Hippocampal formation (tissue), 2 donors: ENCODE measurements at regions not wholly inside any gene's neighbourhood (a gene's known extent, or its start where the extent isn't known, plus 50 kb on each side); places are given as distances from the start of the nearest gene placed in this dataset.
"Not testable (repeated sequence)": the region's sequence is repeated elsewhere in the genome, so short reads cannot be mapped to it uniquely, and the experiment has no call there.

Experiments used
- DNase-seq, 2 donors: peaks; one replicate each; lab custom pipeline; 2025; lab: John Stamatoyannopoulos, UW

DNA sequence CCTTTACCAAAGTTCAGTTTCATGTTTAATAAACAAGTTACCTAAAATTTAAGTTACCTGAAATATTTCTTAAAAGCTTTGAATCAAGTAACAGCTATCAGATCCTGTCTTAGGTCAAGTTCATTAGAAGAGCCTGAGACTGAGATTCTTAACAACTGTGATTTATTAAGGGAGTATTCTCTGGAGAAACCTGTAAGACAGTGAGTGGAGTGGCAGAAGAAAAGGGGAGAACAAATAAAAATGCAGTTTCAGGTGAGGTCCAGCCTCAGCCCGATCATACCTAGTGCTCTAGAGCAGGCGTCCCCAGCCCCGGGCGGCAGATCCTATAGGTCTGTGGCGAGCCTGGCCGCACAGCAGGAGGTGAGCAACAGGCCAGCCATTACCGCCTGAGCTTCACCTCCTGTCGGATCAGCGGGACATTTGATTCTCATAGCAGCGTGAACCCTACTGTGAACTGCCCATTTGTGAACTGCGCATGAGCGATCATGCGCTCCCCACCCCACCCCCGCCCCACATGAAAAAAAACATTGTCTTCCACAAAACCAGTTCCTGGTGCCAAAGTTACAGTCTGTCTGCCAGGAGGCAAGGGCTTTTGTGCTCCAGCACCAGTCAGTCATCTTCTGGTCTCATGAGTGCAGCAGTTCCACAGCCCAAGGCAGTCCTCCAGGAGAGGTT is 59.2 kb upstream of the ADGRB3 start:
- DNase-seq = peak; percentile 60 to 73

GRCh38 chr6:68572975-68573374 is 62.1 kb upstream of the ADGRB3 start:
- DNase-seq = no peak

DNA sequence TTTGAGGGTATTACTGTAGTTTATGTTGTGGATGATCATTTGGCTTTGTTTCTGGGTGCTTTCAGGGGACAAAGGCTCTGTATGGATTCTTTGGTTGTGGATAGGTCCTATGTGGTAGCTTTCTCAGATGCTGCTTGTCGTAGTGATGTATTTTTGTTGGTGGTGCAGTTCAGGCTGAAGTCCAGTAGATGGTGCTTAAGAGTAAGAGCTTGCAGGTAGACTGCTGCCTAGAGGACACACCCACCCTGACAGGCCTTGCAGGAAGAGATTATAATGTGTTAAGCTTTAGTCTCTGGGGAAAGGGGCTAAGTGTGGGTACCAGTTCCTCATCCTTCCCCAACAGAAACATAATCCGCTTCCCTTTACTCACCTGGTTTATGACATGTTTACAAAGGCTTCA is 62.6 kb upstream of the ADGRB3 start:
- no peak for DNase-seq

DNA sequence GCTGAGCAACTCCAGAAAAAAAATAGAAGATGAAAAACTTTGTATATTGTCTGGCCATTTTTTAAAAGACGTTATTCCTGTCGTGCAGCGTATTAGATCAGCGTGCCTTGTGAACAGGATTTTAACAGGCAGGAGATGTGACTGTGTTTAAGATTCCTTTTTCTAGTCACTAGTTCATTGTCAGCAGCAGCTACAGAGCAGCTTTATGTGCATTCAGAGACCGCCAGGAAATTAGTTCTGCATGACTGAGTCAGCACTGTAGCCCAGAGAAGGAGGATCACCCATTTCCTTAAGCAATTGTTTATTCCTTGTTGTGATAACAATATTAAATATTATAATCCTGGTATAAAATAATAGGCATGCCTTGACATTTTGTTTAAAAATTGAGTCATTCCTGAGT is 75.4 kb upstream of the ADGRB3 start:
- DNase-seq = peak in 1 of 2 donors; percentile 43

DNA sequence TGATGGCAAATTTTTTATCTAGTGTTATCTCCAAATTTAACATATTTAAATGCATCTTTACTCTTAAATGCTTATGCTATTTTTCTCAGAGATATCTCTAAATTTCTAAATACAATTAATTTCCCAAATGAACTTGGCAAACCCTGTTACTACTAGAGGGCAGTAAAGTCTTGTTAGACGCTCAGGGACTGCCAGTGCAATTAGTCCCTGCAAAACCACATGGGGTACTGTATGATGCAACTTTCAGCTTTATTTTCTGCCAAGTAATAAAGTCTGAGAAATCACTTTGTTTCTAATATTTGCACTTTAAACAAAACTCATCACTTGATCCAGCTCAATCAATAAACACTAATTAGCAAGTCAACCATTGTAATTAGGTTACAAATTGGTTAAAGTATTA is 76.0 kb upstream of the ADGRB3 start:
- peak in 1 of 2 donors; percentile 71 for DNase-seq

GRCh38 chr6:68546620-68547019 is 88.5 kb upstream of the ADGRB3 start:
- no peak for DNase-seq

DNA sequence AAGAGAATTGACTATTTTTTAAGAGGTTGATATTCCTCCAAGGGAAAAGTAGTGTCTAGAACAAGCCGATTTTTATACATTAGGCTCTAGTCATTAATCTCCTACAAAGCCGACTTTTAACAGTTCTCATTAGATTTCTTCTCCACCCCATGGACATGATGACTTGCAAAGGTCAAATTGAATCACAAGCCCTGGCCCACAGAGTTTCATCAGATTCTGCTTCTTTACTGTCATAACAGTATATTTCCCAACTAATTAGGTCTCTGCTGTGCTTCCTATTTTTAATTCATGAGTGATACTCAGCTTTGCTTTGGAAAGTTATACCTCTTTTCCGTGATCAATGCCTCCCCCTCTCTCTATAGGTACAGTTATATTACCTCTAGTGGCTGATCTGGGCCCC is 90.6 kb upstream of the ADGRB3 start:
- no peak for DNase-seq

DNA sequence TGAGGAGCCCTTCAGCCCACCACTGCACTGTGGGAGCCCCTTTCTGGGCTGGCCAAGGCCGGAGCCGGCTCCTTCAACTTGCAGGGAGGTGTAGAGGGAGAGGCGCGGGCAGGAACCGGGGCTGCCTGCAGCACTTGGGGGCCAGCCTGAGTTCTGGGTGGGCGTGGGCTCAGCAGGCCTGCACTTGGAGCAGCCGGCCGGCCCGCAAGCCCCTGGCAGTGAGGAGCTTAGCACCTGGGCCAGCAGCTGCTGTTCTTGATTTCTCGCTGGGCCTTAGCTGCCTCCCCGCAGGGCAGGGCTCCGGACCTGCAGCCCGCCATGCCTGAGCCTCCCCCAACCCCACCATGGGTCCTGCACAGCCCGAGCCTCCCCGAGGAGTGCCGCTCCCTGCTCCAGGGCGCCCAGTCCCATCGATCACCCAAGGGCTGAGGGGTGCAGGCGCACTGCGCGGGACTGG is 101.7 kb upstream of the ADGRB3 start:
- no peak for DNase-seq

- DNase-seq = no peak
Measured at GRCh38 chr6:68527691-68528090, 107.4 kb upstream of the ADGRB3 start.

GRCh38 chr6:68506911-68507310 is 128.2 kb upstream of the ADGRB3 start:
- no peak for DNase-seq

- DNase-seq = no peak
Measured at GRCh38 chr6:68502946-68503345, 132.1 kb upstream of the ADGRB3 start.

- no peak for DNase-seq
Measured at GRCh38 chr6:68497927-68498326, 137.2 kb upstream of the ADGRB3 start.

GRCh38 chr6:68494880-68495279 is 140.2 kb upstream of the ADGRB3 start:
- not testable (repeated sequence) for DNase-seq

DNA sequence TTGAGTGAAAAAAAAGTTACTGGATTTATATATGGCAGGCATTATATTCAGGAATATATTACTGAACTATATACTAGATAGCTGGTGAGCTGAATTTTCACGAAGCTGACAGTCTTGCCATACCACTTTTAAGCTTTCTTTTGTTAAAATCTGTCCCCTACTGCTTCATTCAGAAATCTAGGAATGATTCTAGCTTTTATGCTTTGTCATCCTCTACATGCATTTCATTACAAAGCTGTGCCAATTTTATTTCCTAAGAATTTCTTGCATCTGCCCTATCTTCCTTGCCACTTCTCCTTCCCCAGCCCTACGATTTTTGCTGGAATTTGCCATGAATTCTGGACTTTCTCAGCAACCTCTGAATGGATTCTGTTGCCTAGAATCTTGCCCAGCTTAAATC is 158.5 kb upstream of the ADGRB3 start:
- DNase-seq = no peak

- no peak for DNase-seq
Measured at GRCh38 chr6:68473433-68474210, 161.5 kb upstream of the ADGRB3 start.

DNA sequence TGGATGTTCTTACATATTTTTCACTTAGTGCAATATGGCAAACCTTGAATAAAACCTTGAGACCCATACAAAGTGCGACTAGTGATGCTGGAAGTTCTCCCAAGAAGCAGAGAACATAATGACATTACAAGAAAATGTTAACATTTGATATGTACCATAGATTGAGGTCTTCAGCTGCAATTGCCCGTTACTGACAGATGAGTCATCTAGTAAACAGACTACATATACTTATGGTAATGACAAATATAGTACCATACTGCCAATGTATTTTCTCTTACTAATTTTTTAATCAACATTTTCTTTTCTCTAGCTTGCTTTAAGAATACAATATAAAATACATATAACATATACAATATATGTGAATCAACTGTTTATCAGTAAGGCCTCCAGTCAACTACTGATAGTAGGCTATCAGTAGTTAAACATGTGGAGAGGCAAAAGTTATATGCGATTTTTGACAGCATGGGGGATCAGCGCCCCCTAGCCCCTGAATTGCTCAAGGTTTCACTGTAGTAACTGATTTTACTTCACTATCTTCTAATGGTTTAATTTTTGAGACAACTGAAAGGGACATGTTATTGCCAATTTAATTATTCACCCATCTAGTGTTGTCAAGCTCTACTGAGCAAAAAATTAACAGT is 166.7 kb upstream of the ADGRB3 start:
- no peak for DNase-seq

- DNase-seq = no peak
Measured at GRCh38 chr6:68458447-68458846, 176.6 kb upstream of the ADGRB3 start.

- DNase-seq = no peak
Measured at GRCh38 chr6:68447112-68447511, 188.0 kb upstream of the ADGRB3 start.

- no peak for DNase-seq
Measured at GRCh38 chr6:68445926-68446325, 189.2 kb upstream of the ADGRB3 start.

- DNase-seq = no peak
Measured at GRCh38 chr6:68443704-68444103, 191.4 kb upstream of the ADGRB3 start.

DNA sequence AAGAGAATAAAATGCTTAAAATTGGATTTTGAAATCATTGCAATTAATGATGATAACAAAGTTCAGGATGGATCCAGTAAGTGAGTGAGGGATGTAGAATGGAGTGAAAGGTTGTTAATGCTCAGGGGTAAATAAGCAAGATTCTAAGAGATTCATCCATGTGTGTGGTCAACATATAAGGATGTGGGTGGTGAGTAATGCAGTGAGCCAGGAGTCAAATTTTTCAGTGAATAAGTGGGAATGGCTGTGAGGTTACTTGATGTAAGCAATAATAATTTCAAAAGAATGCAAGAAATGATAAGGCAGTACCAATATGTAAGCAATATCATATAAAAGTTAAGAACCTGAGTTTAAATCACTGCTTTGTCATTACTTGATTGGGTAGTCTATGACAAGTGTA is 207.5 kb upstream of the ADGRB3 start:
- no peak for DNase-seq

DNA sequence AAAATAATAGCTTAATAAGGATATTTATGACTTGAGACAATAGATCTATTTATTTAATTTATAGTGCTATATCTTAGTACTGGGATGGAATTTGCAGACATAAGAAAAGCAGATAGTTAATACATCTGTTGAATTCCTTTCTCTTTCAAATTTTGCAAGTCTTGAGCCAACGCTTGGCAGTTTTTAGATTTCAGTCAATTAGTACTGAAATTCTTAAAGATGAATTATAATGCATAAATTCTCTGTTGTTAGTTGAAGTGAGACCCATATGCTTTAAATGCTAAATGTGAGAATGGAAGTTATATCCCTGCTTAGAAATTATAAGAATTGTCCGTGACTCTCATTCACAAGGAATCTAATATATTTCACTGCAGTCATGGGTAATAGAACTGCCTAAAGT is 225.1 kb upstream of the ADGRB3 start:
- DNase-seq = no peak

- DNase-seq = no peak
Measured at GRCh38 chr6:68400396-68400795, 234.7 kb upstream of the ADGRB3 start.
